ENCODE measurements at regions not wholly inside any gene's neighbourhood (a gene's known extent, or its start where the extent isn't known, plus 50 kb on each side); places are given as distances from the start of the nearest gene placed in this dataset.

- no peak for DNase-seq
Observed at GRCh38 chr6:113489952-113490746, 367.0 kb upstream of the MARCKS start.

- no peak for DNase-seq
Observed at GRCh38 chr6:113491376-113491775, 365.8 kb upstream of the MARCKS start.

- DNase-seq, result no peak
Observed at GRCh38 chr6:113493991-113494390, 363.2 kb upstream of the MARCKS start.

- DNase-seq, result no peak
Observed at GRCh38 chr6:113495521-113495920, 361.6 kb upstream of the MARCKS start.

GRCh38 chr6:113496166-113496565 is 361.0 kb upstream of the MARCKS start:
- DNase-seq, result no peak

GRCh38 chr6:113500221-113500620 is 356.9 kb upstream of the MARCKS start:
- no peak for DNase-seq

DNA sequence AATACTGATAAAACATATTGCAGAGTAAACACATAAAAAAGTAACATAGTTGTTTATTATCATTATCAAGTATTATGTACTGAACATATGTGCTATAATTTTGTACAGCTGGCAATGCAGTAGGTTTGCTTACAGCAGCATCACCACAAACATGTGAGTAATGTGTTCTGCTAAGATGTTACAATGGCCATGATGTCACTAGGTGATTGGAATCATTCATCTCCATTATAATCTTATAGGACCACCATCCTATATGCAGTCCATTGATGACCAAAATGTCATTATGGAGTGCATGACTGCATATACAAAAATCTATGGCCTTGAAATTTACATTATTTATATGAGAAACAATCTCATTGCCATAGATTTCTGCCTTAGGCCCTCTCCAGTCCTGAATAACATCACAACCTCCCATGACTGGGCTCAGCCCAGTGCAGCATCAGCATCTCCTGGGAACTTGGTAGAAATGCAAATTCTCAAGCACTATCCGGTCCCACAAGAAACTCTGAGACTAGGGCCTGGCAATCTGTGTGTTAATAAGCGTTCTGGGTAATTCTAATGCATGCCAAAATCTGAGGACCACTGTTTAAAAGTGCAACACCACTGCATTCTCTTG is 352.0 kb upstream of the MARCKS start:
- no peak for DNase-seq

DNA sequence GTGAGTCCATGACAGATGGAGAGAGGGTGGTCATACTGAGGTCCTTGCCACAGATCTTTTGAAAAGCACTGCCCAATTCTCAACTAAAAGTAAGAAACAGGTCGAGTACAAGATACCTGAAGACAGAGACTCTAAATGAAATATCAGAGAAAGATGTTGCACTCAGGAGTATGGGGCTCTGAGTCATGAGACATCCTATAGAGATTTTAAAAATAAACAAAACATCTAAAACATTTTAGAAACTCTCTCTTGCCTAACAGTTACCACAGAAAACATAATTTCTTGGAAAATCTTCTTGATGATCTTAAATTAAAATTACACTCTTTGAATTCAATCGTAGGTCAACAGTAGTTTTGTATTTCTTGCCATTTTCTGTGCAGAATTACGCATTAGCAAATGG is 348.9 kb upstream of the MARCKS start:
- no peak for DNase-seq

GRCh38 chr6:113511100-113511499 is 346.0 kb upstream of the MARCKS start:
- no peak for DNase-seq

GRCh38 chr6:113512576-113512975 is 344.6 kb upstream of the MARCKS start:
- DNase-seq, result no peak

DNA sequence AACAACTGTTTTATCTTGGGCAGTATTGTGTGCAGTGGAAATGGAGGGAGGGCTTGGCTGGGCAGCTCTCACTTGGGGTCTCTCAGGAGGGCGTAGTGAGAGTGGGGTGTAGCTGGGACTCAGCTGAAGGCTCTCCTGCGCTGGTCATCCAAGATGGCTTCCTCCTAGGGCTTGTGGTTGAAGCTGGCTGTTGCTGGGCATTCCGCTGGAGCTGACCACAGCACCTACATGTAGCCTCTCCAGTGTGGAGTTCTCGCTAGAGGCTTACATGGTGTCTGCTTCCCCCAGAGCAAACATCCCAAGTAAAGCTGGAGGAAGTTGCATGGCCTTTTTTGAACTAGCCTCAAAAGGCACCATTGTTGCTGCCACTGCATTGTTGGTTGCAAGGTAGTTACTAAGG is 344.1 kb upstream of the MARCKS start:
- no peak for DNase-seq

DNA sequence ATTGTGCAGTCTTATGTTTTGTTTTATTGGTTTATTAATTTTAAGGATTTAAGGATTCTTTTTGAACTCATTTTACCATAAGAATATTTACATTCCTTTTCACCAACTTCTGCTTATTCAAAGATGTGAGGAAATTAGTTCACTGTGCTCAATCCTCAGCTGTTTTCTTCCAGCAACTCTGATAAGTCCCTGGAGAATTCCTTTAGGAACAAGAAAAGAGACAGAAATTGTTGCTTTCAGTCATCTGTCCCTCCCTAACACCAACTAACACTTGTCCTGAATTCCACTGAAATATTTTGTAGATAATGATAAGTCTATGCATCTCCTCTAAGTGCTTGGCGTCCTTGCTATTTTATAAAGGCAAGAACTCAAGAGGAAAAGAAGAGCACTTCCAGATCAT is 334.8 kb upstream of the MARCKS start:
- DNase-seq, result no peak

DNA sequence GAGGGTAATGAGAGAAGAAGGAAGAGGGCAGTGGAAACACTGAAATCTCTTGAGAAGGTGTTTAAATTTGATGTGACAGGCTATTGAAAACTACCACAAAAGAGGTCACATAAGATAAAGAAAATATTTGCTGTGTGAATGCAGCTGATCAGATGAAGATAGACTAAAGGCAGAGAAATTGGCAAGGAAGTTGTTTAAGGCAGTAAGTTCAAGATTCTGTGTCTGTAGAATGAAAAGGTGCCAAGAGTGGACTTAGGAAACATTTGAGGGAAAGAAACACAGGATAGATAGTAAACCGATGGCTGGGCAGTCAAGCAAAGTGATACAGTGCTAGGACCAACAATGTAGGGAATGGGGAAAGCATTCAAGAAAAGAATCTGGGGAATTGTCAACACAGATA is 332.3 kb upstream of the MARCKS start:
- DNase-seq, result no peak

- no peak for DNase-seq
Observed at GRCh38 chr6:113526553-113526952, 330.6 kb upstream of the MARCKS start.

DNA sequence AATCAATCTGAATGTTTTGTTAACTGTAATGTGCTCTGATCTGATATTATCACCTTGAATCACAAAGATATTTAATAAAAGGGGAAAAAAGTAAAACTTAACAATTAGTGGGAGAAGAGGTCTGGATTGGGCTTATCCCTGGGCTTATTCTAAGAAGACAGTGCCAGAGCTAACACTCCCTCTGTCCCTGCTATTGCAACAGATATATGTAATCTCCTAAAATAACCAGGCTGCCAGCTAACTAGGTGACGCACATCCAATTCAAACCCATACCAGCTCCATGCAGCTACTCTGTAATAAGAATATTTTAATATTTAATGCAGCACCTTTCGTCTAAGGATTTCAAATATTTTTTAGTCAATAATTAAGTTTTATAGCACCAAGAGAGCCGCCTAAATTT is 330.1 kb upstream of the MARCKS start:
- no peak for DNase-seq

DNA sequence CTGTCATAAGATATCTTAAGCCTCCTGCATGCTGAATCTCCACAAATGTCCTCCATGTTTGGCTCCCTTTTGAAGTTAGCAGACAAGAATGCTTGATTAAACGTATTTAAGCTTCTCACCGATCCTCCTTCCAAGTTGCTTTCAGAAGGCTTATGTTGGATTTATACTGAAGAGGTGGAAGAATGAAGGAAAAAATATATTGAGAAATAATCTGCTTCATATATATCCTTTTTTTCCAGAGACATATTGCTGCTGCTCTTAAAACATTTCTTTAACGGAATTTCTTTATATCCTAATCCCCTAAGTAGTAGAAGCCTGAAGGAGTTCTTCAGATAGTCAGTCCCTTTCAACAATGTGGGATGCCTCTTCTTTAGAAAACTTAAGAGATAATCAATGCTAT is 329.0 kb upstream of the MARCKS start:
- no peak for DNase-seq

DNA sequence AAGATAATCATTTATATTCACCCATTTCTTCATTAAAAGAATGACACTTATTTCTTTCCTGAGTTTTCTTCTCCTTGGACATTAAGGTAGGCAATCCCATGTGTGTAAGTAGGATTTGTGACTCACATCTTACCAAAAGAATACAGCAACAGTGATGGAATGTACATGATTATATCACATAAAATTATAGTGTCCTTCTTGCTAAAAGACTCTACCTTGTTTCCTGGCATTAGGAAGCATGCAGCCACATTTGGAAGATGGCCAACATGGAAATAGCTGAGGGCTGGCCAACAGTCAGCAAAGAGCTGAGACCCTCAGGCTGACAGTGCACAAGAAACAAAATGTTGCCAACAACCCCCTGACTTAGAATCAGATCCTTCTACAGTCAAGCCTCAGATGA is 327.9 kb upstream of the MARCKS start:
- no peak for DNase-seq

GRCh38 chr6:113529879-113530278 is 327.3 kb upstream of the MARCKS start:
- no peak for DNase-seq

DNA sequence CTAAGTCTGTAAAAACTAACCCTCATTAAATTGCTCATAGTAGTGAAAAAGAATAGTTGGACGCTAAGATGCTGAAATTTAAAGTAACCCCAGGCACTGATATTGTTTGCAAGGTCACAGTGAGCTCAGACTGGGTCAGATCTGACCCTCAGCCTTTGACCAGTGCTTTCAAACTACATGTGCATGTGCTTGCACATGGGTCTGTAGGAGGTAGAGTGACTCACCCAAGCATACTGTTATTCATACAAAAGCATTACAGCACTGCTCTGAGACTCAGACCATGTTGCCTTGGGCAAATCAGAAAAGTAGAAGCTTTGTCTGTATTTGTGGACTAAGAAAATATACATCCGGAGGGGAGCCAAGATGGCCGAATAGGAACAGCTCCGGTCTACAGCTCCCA is 326.4 kb upstream of the MARCKS start:
- DNase-seq, result no peak

GRCh38 chr6:113539202-113539601 is 317.9 kb upstream of the MARCKS start:
- no peak for DNase-seq

DNA sequence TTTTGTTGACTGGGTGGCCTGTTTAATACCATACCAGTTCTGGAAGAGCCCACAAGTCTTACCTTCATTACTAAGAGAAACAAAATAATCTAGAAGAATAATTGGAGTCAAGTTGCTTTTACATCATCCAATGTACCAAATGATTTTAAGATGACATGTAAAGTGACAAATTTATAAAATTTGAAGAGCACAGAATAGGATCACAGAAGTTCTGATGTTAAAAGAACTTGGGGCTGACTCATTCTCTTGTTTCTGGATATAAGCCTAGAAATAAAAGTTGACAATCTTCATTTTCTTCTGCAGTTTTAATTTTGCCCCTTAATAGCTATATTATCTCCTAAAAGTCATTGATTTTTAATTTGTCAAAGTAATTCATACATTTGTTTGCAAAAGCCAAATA is 317.5 kb upstream of the MARCKS start:
- DNase-seq, result no peak

DNA sequence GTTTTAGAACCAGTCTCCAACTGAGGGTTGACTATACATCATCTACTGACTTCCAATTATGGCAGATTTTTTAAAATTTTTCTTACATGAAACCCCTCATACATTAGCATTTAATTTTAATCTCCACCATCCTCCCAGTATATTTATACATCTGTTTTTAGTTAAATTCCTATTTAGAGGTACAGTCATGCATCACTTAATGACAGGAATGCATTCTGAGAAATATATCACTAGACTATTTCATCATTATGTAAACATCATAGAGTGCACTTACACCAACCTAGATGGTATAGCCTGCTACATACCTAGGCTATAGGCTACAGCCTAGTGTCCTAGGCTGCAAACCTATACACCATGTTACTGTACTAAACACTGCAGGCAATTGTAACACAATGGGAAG is 316.7 kb upstream of the MARCKS start:
- DNase-seq, result no peak

- no peak for DNase-seq
Observed at GRCh38 chr6:113551168-113551567, 306.0 kb upstream of the MARCKS start.

DNA sequence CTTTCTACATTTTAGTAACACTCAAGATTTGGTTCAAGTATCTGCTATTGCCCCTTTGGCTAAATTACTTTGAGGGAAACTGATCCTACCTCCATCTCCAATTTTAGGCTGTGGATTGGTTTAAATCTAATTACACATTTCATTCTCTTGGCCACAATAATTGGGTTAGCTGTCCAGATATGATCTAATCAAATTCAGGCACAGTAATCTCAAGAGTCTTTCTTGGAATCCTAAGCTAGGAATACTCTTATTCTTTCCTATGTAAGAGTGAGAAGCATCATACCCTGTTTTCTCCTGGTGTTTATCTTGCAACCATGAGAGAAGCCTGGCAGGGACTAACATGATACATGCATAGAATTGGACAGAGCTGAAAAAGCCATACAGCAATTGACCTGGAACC is 300.4 kb upstream of the MARCKS start:
- no peak for DNase-seq

GRCh38 chr6:113558431-113558830 is 298.7 kb upstream of the MARCKS start:
- no peak for DNase-seq
